ENCODE measurements at regions not wholly inside any gene's neighbourhood (a gene's known extent, or its start where the extent isn't known, plus 50 kb on each side); places are given as distances from the start of the nearest gene placed in this dataset.

- no peak for DNase-seq (ENCODE audit: extremely low read depth, insufficient read length)
- Histone ChIP-seq H3K4me3 (replicated peaks; ENCODE audit: low read depth, low read length) (no peak overlapping the region), H3K36me3 (ENCODE audit: control insufficient read depth, insufficient read depth, low read length) (no peaks in the 10 kb centered on the region)
Observed at GRCh38 chr21:28142697-28143096, 850.0 kb downstream of the LTN1 start.

GRCh38 chr21:28138272-28138671, 854.4 kb downstream of the LTN1 start:
- no peak overlapping the region for H3K4me3 ChIP-seq (replicated peaks; ENCODE audit: low read depth, low read length)
- no peaks in the 10 kb centered on the region for H3K36me3 ChIP-seq (ENCODE audit: control insufficient read depth, insufficient read depth, low read length)
- DNase-seq (ENCODE audit: extremely low read depth, insufficient read length), result no peak
- no peaks in the 10 kb centered on the region for H3K27me3 ChIP-seq (replicated peaks; ENCODE audit: control insufficient read depth, insufficient read depth, low read length)
- no peak for TF ChIP-seq CTCF (IDR thresholded peaks at IDR 0.05; ENCODE audit: insufficient read depth, low read length, poor library complexity, severe bottlenecking)

More at GRCh38 chr21:28142697-28143096, 850.0 kb downstream of the LTN1 start:
- no peaks in the 10 kb centered on the region for H3K27me3 ChIP-seq (replicated peaks; ENCODE audit: control insufficient read depth, insufficient read depth, low read length)
- no peak for TF ChIP-seq CTCF (IDR thresholded peaks at IDR 0.05; ENCODE audit: insufficient read depth, low read length, poor library complexity, severe bottlenecking)

- Histone ChIP-seq H3K4me3 (replicated peaks; ENCODE audit: low read depth, low read length) (no peak overlapping the region), H3K27me3 (replicated peaks; ENCODE audit: control insufficient read depth, insufficient read depth, low read length) (no peaks in the 10 kb centered on the region), H3K36me3 (ENCODE audit: control insufficient read depth, insufficient read depth, low read length) (no peaks in the 10 kb centered on the region)
- no peak for DNase-seq (ENCODE audit: extremely low read depth, insufficient read length)
- TF ChIP-seq CTCF (IDR thresholded peaks at IDR 0.05; ENCODE audit: insufficient read depth, low read length, poor library complexity, severe bottlenecking), result no peak
Observed at GRCh38 chr21:28136656-28137255, 855.9 kb downstream of the LTN1 start.

GRCh38 chr21:28135646-28136045, 857.0 kb downstream of the LTN1 start:
- Histone ChIP-seq H3K36me3 (ENCODE audit: control insufficient read depth, insufficient read depth, low read length) (no peaks in the 10 kb centered on the region), H3K27me3 (replicated peaks; ENCODE audit: control insufficient read depth, insufficient read depth, low read length) (no peaks in the 10 kb centered on the region), H3K4me3 (replicated peaks; ENCODE audit: low read depth, low read length) (no peak overlapping the region)
- DNase-seq (ENCODE audit: extremely low read depth, insufficient read length), result no peak
- TF ChIP-seq CTCF (IDR thresholded peaks at IDR 0.05; ENCODE audit: insufficient read depth, low read length, poor library complexity, severe bottlenecking), result no peak

- no peak overlapping the region for H3K4me3 ChIP-seq (replicated peaks; ENCODE audit: low read depth, low read length)
- H3K27me3 ChIP-seq (replicated peaks; ENCODE audit: control insufficient read depth, insufficient read depth, low read length), result no peaks in the 10 kb centered on the region
- no peaks in the 10 kb centered on the region for H3K36me3 ChIP-seq (ENCODE audit: control insufficient read depth, insufficient read depth, low read length)
- no peak for DNase-seq (ENCODE audit: extremely low read depth, insufficient read length)
- no peak for TF ChIP-seq CTCF (IDR thresholded peaks at IDR 0.05; ENCODE audit: insufficient read depth, low read length, poor library complexity, severe bottlenecking)
Observed at GRCh38 chr21:28133116-28133515, 859.6 kb downstream of the LTN1 start.

- Histone ChIP-seq H3K36me3 (ENCODE audit: control insufficient read depth, insufficient read depth, low read length) (no peaks in the 10 kb centered on the region), H3K4me3 (replicated peaks; ENCODE audit: low read depth, low read length) (no peak overlapping the region), H3K27me3 (replicated peaks; ENCODE audit: control insufficient read depth, insufficient read depth, low read length) (no peaks in the 10 kb centered on the region)
- DNase-seq (ENCODE audit: extremely low read depth, insufficient read length), result no peak
- TF ChIP-seq CTCF (IDR thresholded peaks at IDR 0.05; ENCODE audit: insufficient read depth, low read length, poor library complexity, severe bottlenecking), result no peak
Observed at GRCh38 chr21:28132713-28133112, 860.0 kb downstream of the LTN1 start.
